GM21423 (cell line): ENCODE measurements at regions not wholly inside any gene's neighbourhood (a gene's known extent, or its start where the extent isn't known, plus 50 kb on each side); places are given as distances from the start of the nearest gene placed in this dataset.
"Not testable (repeated sequence)": the region's sequence is repeated elsewhere in the genome, so short reads cannot be mapped to it uniquely, and the experiment has no call there.

ENCODE experiments used
- ATAC-seq: cut with Tn5 transposase; IDR thresholded peaks from one replicate; pipeline ENCODE4 v1.9.1; 2021; ENCODE audit warnings: mild to moderate bottlenecking, moderate library complexity; ENCODE audit not compliant: unreplicated experiment

DNA sequence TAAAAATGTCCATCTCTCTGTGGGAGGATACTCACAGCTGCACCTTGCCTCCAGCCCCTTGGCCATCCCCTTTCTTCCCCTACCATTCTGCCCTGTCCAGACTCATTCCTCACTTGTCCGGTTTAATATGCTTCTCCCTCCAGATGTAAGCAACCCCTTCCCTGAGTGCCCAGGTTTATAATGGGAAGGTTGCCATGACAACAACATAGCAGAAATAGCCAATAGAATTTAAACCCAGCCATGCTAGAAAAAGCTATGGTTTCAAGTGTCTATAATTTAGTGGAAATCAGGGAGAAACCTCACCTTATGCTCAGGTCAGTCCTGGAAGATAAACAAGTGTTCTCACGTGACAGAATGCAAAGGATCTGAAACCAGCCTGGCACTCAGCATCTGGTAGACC is 196.0 kb upstream of the FZD8 start:
- ATAC-seq: no peak

DNA sequence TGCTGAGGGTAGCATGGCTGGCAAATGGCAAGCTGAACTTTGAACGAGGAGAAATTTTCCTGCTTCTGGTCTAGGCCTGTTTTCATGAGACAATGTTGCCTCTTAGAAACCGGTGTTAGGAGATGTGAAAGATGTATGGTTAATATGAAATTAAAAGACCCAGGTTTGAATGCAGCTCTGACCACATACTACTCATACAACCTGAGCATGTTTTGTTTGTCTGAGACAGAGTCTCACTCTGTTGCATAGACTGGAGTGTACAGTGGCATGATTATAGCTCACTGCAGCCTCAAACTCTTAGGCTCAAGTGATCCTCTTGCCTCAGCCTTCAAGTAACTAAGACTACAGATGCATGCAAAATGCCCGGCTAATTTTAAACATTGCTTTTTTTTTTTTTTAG is 193.4 kb upstream of the FZD8 start:
- no peak for ATAC-seq

DNA sequence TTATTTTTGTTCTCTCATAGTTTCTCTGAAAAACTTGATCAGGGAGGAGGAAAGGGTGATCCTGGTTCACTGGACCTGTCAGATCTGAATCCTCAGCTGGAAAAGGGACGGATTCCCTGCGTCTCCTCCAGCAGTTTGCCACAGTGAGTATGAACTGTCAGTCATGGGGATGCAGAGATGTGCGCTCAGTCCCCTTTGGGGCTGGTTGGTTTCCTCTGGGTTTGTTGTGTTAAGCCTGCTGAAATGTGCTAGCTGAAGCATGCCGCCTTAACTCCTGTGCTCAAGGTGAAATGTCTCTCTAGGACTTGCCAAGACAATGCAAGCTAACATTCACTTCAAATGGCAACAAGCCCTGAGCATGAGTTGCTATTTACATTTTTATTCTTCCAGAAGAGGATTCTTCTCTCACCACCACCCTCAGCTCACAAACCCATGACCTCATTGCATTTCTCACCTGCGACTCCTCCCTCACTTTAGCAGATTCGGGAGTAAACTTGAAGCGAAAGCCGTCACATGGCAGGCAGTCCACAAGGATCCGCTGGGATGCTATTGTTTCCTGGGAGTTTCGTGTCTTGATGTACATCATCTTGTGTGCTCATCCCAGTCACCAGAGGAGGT is 192.9 kb upstream of the FZD8 start:
- ATAC-seq: no peak

DNA sequence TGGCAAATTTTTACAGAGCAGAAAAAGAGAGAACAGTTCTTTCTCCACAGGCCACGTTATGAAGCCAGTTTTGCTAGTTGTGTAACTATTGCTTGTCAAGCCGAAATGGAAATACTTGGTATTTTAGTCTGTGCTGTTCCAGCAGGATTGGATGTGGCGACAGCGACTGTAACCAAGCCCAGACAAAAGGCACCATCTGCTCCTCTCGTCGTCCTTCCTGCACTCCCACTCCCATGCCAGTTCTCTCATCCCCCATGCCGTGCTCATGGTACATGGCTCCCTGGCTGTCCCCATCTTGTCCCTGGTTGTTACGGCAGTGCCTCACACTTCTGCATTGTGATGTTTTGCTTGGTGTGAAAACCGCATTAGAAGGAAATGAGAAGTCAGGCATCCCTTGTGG is 185.7 kb upstream of the FZD8 start:
- ATAC-seq: no peak

DNA sequence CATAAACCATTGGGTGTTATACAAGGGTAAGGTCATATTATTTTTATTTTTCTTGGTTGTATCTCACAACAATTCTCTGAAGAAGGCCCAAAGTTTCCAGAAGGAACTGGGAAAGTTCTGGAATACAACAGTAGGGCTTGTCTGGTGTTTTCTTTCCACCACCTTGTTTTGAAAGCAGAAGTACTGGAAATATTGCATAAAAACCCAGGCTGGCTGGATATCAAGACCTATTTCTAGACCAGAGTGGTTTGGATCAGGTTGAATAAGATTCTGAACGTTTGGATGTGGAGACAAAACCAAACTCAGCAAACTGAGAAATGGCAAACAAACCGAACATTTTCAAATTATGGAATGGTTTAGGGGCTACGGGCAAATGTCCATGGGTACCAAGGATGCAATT is 182.6 kb upstream of the FZD8 start:
- ATAC-seq: no peak

DNA sequence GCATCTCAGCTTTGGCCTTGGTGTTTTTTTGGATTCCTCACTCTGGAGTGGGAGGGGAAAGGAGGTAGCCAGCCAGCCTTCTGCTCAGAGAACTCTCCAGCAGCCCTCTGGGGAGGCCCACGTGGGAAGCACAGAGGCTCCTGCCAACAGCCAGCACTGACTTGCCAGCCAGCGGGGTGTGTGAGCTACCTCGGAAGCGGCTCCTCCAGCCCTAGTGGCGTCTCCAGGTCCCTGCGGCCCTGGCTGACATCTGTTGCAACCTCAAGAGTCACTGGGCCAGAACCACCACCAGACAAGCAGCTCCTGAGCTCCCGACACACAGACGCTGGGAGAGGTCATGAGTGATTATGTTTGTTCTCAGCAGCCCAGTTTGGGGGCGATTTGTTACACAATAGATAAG is 180.2 kb upstream of the FZD8 start:
- no peak for ATAC-seq

DNA sequence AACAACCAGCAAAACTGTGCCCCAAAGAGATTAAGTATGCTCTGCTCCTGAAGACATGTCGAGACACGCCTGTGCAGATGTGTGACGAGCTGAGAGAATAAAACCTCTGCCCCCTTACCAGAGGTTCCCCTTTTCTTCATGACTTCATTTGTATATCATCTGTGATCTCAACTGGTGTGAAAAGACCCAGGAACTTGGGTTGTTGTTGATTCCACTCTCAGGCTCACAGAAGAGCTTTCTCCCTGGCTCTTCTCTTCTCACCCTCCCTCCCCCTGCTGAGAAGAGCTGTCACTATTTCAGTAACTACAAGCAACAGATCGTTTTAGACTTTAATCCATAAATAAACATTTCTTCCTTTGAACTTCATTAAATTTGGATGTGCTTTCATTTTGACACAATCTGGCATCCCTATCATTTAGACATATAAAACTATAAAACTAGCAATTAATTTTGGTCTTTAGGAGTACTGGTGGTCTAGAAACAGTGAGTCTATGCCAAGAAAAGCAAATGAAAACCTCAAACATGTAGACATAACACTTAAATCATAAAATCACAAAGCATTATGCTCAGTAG is 179.3 kb upstream of the FZD8 start:
- ATAC-seq: no peak

DNA sequence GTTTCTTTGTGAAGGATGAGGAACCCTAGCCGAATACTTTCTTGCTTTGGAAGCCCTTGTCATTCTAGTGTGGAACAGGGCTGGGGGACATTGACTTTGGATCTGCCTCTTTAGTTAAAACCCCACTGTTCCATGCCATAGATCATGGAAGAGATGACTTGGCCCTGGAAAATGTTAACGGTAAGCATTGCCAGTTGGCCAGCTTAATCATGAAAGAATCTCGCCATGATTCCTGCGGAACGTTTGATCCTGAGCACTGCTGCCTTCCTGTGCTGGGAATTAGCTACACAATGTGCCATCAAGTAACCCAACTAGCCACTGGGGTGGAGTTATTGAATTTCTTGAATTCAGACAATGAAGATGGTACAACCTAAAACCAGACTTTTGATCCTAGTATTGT is 177.6 kb upstream of the FZD8 start:
- no peak for ATAC-seq

DNA sequence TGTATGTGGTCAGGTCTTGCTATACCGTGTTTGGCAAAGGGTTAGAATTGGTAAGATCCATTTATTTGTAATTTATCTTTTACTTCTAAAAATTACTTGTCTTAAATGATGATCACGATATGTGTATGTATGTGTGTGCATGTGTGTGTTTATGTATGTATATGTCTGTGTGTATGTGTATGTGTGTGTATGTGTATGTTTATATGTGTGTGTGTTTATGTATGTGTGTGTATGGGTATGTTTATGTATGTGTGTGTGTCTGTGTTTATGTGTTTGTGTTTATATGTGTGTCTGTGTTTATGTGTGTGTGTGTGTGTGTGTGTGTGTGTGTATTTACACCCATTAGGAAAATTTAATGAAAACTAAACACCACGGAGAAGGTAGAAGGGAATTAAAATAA is 176.9 kb upstream of the FZD8 start:
- ATAC-seq: no peak

DNA sequence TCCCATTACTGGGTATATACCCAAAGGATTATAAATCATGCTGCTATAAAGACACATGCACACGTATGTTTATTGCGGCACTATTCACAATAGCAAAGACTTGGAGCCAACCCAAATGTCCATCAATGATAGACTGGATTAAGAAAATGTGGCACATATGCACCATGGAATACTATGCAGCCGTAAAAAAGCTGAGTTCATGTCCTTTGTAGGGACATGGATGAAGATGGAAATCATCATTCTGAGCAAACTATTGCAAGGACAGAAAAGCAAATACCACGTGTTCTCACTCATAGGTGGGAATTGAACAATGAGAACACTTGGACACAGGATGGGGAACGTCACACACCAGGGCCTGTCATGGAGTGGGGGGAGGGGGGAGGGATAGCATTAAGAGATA is 175.0 kb upstream of the FZD8 start:
- ATAC-seq: not testable (repeated sequence)

DNA sequence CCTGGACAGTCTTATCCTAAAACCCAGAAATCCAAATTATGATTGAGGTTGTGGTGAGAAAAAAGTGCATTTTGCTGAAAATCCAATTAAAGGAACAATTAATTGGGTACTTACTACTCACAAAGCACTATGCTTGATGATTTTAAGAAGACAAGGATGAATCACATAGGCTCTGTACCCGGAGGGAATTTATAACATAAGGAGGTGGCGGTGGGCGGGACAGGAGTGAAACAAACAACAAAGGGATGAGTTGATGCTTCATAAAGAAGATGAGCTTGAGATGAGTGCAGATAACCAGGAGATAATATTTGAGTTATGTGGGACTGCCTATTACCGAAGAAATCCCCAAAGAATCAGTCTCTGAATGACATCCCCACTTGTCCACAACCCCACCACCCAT is 171.1 kb upstream of the FZD8 start:
- no peak for ATAC-seq

DNA sequence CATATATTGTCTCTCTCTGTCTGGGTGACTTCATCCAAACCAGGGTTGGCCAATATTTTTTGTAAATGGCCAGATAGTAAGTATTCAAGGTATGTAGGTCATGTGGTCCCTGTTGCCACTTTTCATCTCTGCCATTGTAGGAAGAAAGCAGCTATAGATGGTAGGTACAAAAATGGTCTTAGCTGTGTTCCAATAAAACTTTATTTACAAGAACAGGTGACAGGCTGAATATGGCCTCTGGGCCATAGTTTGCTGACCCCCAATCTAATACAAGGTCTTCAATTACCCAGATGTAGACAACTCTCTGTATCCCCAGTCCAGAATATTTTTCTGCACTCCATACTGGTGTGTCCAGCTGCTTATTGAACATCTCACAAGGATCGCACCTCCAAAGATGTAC is 166.2 kb upstream of the FZD8 start:
- no peak for ATAC-seq

DNA sequence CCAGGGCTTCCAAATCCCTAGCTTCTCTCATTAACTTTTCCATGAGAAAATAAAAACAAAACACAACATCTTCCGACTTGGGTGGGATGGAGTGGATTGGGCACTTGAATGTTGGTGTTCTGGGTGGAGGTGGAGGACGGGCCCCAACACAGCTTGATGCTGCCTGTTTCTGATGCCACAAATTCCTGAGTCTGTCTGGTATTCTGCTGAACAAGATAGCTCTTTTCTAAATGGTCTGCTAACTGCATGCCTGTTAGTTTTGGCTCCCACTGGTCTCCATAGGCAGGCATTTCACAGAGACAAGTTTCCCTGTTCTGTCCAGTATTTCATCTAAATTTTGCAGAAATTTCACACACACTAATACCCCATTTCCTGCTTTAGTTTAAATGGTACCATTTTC is 160.9 kb upstream of the FZD8 start:
- no peak for ATAC-seq

DNA sequence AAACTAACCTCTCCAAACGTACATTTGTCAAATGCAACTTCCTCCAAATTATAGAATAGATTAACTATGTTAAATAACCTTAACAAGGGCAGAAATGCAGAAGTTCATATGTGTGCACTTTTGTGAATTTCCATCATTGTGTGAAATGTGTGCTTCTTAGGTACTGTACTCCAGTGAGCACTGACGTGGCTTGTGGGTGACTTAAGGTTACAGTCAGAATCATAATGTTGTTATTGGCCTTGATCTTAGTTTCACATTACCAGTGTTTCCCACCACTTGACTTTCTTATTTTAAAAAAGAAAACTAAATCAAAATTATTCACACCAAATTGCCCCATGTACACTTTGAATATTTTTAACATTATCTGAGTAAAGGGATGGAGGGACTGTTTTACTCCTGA is 155.1 kb upstream of the FZD8 start:
- ATAC-seq: no peak

DNA sequence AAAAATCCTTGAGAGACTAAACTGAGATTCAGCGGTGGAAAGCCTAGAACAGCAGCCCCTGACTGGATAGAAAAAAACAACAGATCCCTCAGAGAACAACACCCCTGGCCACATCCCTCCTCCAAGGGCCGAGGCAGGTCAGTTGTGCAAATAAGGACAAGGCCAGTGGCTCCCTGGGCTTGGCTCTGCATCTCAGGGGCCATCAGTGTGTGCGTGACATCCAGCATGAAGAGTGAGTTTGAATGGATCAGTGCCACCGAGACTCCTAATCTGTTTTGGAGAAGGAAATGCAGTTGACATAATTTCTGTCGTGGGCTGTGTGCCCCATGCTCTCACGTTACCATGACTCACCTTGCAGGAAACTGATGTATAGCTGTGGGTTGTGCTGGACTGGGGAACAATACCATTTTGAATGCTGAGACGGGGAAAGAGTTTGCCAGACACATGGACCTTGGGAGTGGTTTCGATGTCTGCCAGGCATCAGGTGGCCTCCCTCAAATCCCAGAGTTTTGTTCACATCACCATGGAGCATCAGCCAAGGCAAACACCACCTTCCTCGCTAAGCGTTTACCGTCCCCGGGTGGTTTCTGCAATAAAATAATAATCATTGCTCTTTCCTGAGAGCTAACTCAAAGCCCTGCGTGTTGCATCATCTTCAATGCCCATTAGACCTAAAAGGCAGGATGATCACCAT is 153.2 kb upstream of the FZD8 start:
- no peak for ATAC-seq

DNA sequence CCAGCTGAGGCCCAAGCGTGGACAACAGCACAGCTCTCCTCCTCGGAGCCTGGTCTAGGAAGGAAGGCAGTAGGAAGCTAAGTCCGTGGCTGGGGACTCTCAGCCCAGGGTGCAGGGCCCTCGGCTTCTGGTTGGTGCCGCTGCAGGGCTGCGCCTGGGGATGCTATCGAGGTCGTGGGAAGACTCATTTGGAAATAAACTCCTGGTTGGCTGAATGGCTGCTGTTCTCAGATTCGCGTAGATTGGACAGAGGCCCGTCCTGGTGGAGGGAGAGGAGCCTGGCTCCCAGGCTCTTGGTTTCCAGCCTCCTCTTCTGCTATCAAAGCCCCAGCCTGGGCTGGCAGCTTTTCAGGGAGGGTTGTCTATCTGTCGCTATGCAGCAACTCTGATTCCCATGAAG is 152.6 kb upstream of the FZD8 start:
- ATAC-seq: no peak

DNA sequence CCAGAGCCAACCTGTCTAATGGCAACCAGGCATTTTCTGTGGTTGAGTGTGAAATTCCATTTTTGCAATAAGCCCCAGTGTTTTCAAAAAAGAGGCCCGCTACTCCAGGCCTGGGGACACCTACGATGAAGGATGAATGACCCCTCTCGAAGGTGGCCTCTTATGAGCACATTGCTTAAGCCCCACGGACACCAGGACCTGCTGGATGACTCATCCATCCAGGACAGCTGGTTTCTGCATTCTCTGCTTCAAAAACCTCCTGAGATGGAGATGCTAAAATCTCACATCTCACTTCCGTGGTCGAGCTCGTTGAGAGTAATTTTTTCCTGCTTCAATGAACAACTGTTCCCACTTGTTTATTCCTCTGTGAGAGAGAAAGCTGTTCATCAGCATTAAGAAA is 150.2 kb upstream of the FZD8 start:
- no peak for ATAC-seq

DNA sequence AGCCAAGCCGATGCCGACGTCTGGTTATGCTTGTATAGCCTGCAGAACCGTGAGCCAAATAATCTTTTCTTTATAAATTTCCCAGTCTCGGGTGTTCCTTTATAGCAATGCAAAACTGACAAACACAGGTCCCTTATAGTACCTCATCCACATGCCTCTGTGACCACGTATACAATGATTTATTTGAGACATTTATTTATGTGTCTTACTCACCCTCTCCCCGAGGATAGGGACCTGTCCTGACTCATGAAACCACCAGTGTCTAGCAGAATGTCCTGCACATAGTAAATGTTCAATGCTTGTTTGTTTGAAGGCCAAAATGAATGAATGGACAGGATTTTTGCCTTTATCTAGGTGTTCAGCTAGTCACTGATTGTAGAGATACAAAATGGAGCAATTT is 147.9 kb upstream of the FZD8 start:
- ATAC-seq: no peak

DNA sequence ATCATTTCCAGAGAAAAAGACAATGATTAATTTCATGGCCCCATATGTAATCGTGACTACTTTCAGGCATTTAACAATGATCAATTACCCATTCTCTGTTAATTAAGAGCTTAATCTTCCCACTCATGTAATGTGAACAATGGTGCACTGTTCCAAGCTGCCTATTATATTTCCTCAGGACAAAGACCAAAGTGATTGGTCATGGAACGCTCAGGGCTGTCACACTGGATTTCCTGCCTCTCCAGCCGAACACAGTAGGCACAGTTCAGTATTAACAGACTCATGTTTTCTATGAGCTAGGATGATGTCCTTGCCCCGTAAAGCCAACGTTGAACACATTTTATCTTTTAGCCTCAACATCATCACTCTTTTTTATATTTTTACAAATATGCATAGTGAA is 142.7 kb upstream of the FZD8 start:
- no peak for ATAC-seq

DNA sequence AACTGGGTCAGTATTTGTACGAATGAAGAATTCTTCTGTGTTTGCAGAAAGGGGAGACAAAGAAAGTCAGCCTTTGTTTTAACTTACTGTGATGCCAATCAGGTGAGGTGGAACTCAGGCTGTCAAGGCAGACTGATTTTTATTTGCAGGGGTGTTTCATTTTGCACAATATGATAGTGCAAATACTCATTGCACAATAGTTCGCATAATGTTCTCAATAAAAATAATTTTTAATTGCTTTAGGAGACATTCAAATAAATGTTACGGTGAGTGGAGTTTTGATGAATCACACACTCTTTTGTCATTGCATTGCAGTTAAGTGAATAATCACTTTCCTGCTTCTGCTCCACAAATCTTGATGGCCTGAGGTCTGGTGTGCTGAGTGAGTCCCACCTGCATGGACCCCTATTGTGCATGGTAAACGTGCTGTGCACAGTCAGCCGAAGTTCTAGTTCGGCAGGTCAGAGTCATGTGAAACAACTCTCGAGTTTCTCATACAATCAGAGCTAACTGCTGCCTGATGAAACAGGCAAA is 141.3 kb upstream of the FZD8 start:
- ATAC-seq: no peak

DNA sequence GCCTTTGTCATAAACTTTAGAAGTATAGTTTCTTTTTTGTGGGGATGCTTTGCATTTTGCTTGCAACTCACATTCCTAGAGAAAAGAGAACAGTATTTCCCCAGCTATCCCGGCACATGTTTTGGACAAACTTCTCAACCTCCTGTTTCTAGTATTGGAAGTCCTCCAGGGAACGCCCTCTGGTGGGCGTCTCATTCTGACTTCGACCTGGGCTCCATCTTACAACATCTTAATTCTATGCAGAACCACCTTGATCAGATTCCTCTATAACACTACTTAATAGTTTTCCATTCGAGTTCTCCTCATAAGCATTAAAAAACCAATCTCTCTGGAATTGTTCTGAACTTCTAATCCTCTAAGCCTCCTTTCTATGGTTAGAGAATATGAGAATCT is 139.5 kb upstream of the FZD8 start:
- no peak for ATAC-seq

DNA sequence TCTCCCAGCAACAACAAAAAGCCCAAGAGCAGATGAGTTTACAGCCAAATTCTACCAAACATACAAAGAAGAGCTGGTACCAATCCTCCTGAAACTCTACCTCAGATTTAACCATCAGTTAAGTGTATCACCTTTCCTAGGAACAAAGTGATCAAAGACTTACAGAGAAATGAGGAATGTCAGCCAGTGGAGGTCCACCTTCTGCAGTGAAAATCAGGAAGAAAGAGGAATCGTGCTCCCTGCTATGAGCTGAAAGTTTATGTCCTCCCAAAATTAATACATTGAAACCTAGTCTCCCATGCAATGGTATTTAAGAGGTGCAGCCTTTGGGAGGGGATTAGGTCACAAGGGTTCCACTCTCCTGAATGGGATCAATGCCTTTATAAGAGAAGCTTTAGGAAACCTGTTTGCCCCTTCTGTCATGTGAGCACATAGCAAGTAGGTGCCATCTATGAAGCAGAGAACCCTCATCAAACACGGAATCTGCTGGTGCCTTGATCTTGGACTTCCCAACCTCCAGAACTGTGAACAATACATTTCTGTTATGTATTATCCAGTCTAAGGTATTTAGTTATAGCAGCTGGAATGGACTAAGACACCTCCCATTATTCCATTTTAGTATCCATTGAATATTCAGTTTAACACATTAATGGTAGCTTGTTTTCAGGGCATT is 139.0 kb upstream of the FZD8 start:
- no peak for ATAC-seq
